ENCODE measurements at regions not wholly inside any gene's neighbourhood (a gene's known extent, or its start where the extent isn't known, plus 50 kb on each side); places are given as distances from the start of the nearest gene placed in this dataset.
A peak's percentile ranks its signal among the peaks of the same experiment; 100 is the strongest.

GRCh38 chr10:77710759-77711682 lies 73.4 kb upstream of the KCNMA1 start:
- peak; percentile 66 to 67 for DNase-seq (ENCODE audit: low read depth in 2 of 2)

GRCh38 chr10:77710081-77710551 lies 72.5 kb upstream of the KCNMA1 start:
- DNase-seq (ENCODE audit: low read depth in 2 of 2) = no peak

- no peak for DNase-seq (ENCODE audit: low read depth in 2 of 2)
These were observed 70.0 kb upstream of the KCNMA1 start for GRCh38 chr10:77707570-77707969.

GRCh38 chr10:77702166-77702565 lies 64.6 kb upstream of the KCNMA1 start:
- DNase-seq (ENCODE audit: low read depth in 2 of 2) = no peak

GRCh38 chr10:77700086-77700485 lies 62.5 kb upstream of the KCNMA1 start:
- no peak for DNase-seq (ENCODE audit: low read depth in 2 of 2)

GRCh38 chr10:77699080-77699645 lies 61.6 kb upstream of the KCNMA1 start:
- DNase-seq (ENCODE audit: low read depth in 2 of 2) = no peak

- DNase-seq (ENCODE audit: low read depth in 2 of 2) = no peak
These were observed 60.8 kb upstream of the KCNMA1 start for GRCh38 chr10:77698267-77698931.

GRCh38 chr10:77696584-77696983 lies 59.0 kb upstream of the KCNMA1 start:
- no peak for DNase-seq (ENCODE audit: low read depth in 2 of 2)

GRCh38 chr10:77695186-77695585 lies 57.6 kb upstream of the KCNMA1 start:
- no peak for DNase-seq (ENCODE audit: low read depth in 2 of 2)

GRCh38 chr10:77692782-77693181 lies 55.2 kb upstream of the KCNMA1 start:
- no peak for DNase-seq (ENCODE audit: low read depth in 2 of 2)

GRCh38 chr10:77689339-77689738 lies 51.7 kb upstream of the KCNMA1 start:
- DNase-seq (ENCODE audit: low read depth in 2 of 2) = no peak

GRCh38 chr10:77687621-77688020 lies 50.0 kb upstream of the KCNMA1 start:
- no peak for DNase-seq (ENCODE audit: low read depth in 2 of 2)

Measured in stimulated activated CD4-positive, alpha-beta T cell treated with anti-CD3 and anti-CD28 coated beads, Interleukin-1b, Interleukin-23, amount 100 ng/mL, for 4 hours (primary cell).